ENCODE measurements at regions not wholly inside any gene's neighbourhood (a gene's known extent, or its start where the extent isn't known, plus 50 kb on each side); places are given as distances from the start of the nearest gene placed in this dataset.

DNA sequence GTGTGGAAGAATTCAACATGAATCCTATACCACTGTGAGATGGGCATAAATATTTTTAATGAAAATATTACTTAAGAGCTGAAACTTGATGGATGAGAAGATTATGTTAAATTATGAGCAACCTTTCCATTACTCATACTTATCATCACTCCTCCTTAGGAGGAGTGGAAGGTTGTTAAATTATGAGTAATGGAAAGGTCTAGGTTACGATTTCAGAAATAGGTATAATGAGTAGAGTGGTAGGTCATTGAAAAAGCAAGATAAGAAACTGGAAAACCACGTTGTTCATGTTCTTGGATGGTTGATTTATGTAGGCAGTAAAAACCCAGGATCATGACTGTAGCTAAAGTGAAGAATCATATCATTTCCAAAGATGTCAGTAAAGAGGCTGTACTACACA lies 973.2 kb upstream of the RAG2 start:
- Histone ChIP-seq H3K9ac (ENCODE audit: insufficient read depth, low read length, poor library complexity, severe bottlenecking) (no peak overlapping the region), H3K4me3 (replicated peaks in 1 of 3; ENCODE audit: low read depth in 2 of 3, low read length in 3 of 3) (no peak overlapping the region), H4K20me1 (ENCODE audit: insufficient read depth, low read length) (no peaks in the 10 kb centered on the region), H3K27ac (ENCODE audit: low read depth in 1 of 2, low read length in 2 of 2) (no peak overlapping the region), H3K4me1 (ENCODE audit: control insufficient read depth in 1 of 2, insufficient read depth in 2 of 2, low read length in 2 of 2) (no peaks in the 10 kb centered on the region), H3K9me3 (replicated peaks in 1 of 2; ENCODE audit: control insufficient read depth in 1 of 2, insufficient read depth in 1 of 2, low read length in 2 of 2) (no peaks in the 10 kb centered on the region), H3K79me2 (ENCODE audit: insufficient read depth, low read length) (no peaks in the 10 kb centered on the region), H3K4me2 (replicated peaks; ENCODE audit: extremely low read depth, low read length, poor library complexity, severe bottlenecking) (no peak overlapping the region), H3K27me3 (ENCODE audit: control insufficient read depth in 2 of 2, insufficient read depth in 2 of 2, low read length in 2 of 2) (no peaks in the 10 kb centered on the region), H2AFZ (ENCODE audit: insufficient read depth, low read depth, low read length, poor library complexity, severe bottlenecking) (no peak overlapping the region), H3K36me3 (replicated peaks in 1 of 2; ENCODE audit: control insufficient read depth in 1 of 2, insufficient read depth in 2 of 2, low read length in 2 of 2) (no peaks in the 10 kb centered on the region)
- WGBS (ENCODE audit: insufficient coverage) = 40% methylated on average over 1 of the region's 2 CpGs
- Mint-ChIP-seq H3K9me3 (peaks cover 0 to 4% (median 0%) of the 10 kb centered on the region in 7 donors), H3K36me3 (no peaks in the 10 kb centered on the region), H3K27me3 (ENCODE audit: low read depth in 3 of 3) (no peaks in the 10 kb centered on the region), H3K4me3 (no peak overlapping the region), H3K27ac (no peak overlapping the region), H3K4me1 (no peaks in the 10 kb centered on the region)
- intact Hi-C loops (cut with micrococcal nuclease) = no loop called here
- TF ChIP-seq, protein P1, sequence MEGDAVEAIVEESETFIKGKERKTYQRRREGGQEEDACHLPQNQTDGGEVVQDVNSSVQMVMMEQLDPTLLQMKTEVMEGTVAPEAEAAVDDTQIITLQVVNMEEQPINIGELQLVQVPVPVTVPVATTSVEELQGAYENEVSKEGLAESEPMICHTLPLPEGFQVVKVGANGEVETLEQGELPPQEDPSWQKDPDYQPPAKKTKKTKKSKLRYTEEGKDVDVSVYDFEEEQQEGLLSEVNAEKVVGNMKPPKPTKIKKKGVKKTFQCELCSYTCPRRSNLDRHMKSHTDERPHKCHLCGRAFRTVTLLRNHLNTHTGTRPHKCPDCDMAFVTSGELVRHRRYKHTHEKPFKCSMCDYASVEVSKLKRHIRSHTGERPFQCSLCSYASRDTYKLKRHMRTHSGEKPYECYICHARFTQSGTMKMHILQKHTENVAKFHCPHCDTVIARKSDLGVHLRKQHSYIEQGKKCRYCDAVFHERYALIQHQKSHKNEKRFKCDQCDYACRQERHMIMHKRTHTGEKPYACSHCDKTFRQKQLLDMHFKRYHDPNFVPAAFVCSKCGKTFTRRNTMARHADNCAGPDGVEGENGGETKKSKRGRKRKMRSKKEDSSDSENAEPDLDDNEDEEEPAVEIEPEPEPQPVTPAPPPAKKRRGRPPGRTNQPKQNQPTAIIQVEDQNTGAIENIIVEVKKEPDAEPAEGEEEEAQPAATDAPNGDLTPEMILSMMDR (IDR thresholded peaks at IDR 0.05) = no peak
- DNase-seq = no peak

GRCh38 chr11:37560991-37561390 lies 963.0 kb upstream of the RAG2 start:
- Histone ChIP-seq H3K9ac (ENCODE audit: insufficient read depth, low read length, poor library complexity, severe bottlenecking) (no peak overlapping the region), H4K20me1 (ENCODE audit: insufficient read depth, low read length) (no peaks in the 10 kb centered on the region), H3K27me3 (ENCODE audit: control insufficient read depth in 2 of 2, insufficient read depth in 2 of 2, low read length in 2 of 2) (no peaks in the 10 kb centered on the region), H3K4me2 (replicated peaks; ENCODE audit: extremely low read depth, low read length, poor library complexity, severe bottlenecking) (no peak overlapping the region), H3K79me2 (ENCODE audit: insufficient read depth, low read length) (no peaks in the 10 kb centered on the region), H2AFZ (ENCODE audit: insufficient read depth, low read depth, low read length, poor library complexity, severe bottlenecking) (no peak overlapping the region), H3K9me3 (replicated peaks in 1 of 2; ENCODE audit: control insufficient read depth in 1 of 2, insufficient read depth in 1 of 2, low read length in 2 of 2) (no peaks in the 10 kb centered on the region), H3K4me1 (ENCODE audit: control insufficient read depth in 1 of 2, insufficient read depth in 2 of 2, low read length in 2 of 2) (no peaks in the 10 kb centered on the region), H3K4me3 (replicated peaks in 1 of 3; ENCODE audit: low read depth in 2 of 3, low read length in 3 of 3) (no peak overlapping the region), H3K36me3 (replicated peaks in 1 of 2; ENCODE audit: control insufficient read depth in 1 of 2, insufficient read depth in 2 of 2, low read length in 2 of 2) (no peaks in the 10 kb centered on the region), H3K27ac (ENCODE audit: low read depth in 1 of 2, low read length in 2 of 2) (no peak overlapping the region)
- TF ChIP-seq, protein P1 (IDR thresholded peaks at IDR 0.05) = no peak
- no peak overlapping the region for H3K4me3 Mint-ChIP-seq
- peaks cover 0 to 1% (median 0%) of the 10 kb centered on the region in 7 donors for H3K9me3 Mint-ChIP-seq
- H3K36me3 Mint-ChIP-seq = no peaks in the 10 kb centered on the region
- WGBS (ENCODE audit: insufficient coverage) = no CpG with 5 or more reads among the region's 2 CpGs
- intact Hi-C loops (cut with micrococcal nuclease) = no loop called here
- no peak for DNase-seq
- H3K4me1 Mint-ChIP-seq = peaks cover 11% of the 10 kb centered on the region
- H3K27ac Mint-ChIP-seq = no peak overlapping the region
- H3K27me3 Mint-ChIP-seq (ENCODE audit: low read depth in 3 of 3) = no peaks in the 10 kb centered on the region
